Testis (tissue), 2 donors: ENCODE measurements at regions not wholly inside any gene's neighbourhood (a gene's known extent, or its start where the extent isn't known, plus 50 kb on each side); places are given as distances from the start of the nearest gene placed in this dataset.

Source experiments
- POLR2A ChIP-seq: fragments of 450-650 bp; IDR thresholded peaks from one replicate; pipeline ENCODE4 v1.6.1; 2017; ENCODE audit warnings: antibody characterized with exemption, mild to moderate bottlenecking, moderate library complexity
- TF ChIP-seq, protein P1 (sequence below), 3 experiments: fragments of 450-650 bp in 2 of 3; fragments of 200-600 bp in 1 of 3; sonication (generic) in 1 of 3; IDR thresholded peaks; one replicate each; pipeline ENCODE4 v1.5.1; 2016 to 2019; ENCODE audit warnings: antibody characterized with exemption in 3 of 3, mild to moderate bottlenecking in 2 of 3, moderate library complexity in 1 of 3

- TF ChIP-seq, protein P1, sequence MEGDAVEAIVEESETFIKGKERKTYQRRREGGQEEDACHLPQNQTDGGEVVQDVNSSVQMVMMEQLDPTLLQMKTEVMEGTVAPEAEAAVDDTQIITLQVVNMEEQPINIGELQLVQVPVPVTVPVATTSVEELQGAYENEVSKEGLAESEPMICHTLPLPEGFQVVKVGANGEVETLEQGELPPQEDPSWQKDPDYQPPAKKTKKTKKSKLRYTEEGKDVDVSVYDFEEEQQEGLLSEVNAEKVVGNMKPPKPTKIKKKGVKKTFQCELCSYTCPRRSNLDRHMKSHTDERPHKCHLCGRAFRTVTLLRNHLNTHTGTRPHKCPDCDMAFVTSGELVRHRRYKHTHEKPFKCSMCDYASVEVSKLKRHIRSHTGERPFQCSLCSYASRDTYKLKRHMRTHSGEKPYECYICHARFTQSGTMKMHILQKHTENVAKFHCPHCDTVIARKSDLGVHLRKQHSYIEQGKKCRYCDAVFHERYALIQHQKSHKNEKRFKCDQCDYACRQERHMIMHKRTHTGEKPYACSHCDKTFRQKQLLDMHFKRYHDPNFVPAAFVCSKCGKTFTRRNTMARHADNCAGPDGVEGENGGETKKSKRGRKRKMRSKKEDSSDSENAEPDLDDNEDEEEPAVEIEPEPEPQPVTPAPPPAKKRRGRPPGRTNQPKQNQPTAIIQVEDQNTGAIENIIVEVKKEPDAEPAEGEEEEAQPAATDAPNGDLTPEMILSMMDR (IDR thresholded peaks at IDR 0.05) = no peak
- TF ChIP-seq POLR2A = no peak
Observed at GRCh38 chrX:80984118-80984517, 174.4 kb upstream of the BRWD3 start.
